ENCODE measurements at regions not wholly inside any gene's neighbourhood (a gene's known extent, or its start where the extent isn't known, plus 50 kb on each side); places are given as distances from the start of the nearest gene placed in this dataset.
A peak's percentile ranks its signal among the peaks of the same experiment; 100 is the strongest.

DNA sequence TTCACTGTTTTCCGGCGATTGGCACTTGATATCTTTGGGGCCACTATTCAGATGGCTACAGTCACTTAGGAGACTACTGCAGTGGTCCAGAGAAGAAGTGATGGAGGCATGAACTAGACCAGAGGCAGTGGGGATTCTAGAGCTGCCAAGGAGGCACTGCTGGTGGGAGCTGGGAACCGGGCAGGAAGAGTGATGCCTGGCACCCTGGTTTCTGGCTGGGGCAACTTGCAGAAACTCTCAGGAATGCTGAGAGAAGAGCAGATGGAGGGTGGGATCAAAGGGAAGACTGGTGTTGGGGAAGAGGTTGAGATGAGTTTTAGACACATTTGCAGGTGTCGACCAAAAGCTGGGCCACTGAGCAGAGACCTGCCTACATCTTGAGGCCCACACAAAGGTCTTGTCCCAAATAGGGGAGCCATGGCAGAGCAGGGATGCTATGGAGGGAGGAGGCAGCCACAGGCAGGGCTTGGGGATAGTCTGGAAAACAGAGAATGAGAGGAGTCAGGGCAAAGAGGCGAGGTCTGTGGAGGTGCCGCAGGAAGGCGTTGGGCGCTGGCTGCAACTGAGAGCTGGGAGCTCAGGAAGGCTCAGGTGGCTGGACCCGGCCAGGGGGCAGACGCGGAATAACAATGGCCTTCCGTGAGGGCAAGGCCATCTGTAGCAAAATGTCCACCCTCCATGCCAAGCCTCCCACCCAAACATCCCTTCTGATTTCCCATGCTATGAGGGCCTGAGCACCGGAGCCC lies 118.9 kb downstream of the TOMM20 start:
- no peak for DNase-seq

DNA sequence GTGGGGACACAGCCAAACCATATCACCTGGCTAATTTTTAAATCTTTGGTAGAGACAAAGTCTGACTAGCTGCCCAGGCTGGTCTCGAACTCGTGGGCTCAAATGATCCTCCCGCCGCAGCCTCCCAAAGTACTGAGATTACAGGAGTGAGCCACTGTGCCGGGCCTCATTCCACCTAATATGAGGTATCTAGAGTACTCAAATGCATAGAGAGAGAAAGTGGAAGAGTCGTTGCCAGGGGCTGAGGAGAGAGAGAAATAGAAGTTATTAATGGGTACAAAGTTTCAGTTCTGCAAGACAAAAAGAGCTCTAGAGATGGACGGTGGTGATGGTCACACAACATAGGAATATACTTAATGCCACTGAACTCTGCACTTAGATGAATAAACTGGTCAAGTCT lies 119.6 kb downstream of the TOMM20 start:
- DNase-seq, result no peak

DNA sequence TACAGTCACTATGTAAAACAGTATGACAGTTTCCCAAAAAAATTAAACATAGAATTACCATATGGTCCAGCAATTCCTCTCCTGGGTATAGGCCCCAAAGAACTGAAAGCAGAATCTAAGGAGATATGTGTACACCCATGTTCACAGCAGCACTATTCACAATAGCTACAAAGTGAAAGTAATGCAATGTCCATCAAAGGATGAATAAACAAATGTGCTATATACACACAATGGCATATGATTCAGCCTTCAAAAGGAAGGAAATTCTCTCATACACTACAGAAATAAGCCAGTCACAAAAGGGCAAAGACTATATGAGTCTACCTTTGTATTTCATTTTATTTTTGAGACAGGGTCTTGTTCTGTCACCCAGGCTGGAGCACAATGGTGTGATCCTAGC lies 120.4 kb downstream of the TOMM20 start:
- no peak for DNase-seq

DNA sequence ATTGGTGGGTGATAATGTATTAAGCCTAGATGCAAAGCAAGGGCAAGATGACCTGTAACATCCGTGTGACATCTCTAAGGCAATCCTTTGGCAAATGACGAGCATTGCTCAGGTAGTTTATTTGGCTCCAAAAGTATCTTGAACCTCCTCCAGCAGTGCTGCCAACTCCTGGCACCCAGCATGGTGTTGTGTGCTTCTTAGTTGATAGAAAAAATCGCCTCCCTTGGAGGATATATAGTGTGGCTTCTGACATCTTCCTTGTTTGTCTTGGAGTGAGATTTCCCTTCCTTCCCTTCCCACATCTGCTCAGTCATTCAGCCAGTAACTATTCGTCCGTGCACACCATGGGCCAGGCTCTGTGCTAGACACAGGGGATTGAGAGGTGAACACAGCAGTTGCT lies 121.8 kb downstream of the TOMM20 start:
- DNase-seq, result no peak

DNA sequence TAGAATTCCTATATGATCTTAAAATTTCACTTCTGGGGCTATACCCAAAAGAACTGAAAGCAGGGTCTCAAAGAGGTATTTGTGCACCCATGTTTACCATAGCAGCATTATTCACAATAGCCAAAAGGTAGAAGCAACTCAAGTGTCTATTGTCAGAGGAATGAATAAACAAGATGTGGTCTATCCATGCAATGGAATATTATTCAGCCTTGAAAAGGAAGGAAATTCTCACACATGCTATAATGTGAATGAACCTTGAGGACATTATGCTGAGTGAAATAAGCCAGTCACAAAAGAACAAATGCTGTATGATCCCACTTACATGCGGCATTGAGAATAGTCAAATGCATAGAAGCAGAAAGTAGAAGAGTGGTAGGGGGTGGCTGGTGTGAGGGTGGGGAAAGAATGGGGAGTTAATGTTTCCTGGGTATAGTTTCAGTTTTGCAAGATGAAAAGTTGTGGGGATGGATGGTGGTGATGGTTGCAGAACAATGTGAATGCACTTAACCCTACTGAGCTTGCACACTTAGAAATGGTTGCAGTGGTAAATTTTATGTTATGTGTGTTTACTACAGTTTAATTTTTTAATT lies 122.4 kb downstream of the TOMM20 start:
- no peak for DNase-seq

DNA sequence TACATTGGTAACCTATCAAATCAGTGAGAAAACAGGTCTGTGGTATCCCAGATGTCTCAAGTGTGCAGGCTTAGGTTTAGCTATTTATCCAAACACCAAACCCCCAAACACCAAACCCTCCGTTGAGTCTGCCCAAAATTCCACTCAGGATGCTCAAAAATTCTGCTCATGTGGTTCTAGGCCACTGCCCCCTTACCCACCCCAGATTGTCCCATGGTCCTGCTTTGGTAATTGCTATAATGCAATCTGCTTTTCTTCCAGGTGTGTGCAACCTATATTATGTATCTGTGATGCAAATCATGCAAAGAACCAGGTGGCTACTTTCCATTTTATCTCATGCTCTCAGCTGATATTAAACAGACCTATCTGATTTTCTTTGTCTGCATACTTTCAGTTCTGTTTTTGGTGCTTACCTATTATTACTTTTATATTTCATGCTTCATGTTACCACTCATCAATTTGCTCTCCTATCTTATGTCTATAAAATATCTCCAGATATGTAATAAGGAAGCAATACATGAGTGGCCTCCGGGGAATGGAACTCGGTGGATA lies 123.7 kb downstream of the TOMM20 start:
- no peak for DNase-seq

DNA sequence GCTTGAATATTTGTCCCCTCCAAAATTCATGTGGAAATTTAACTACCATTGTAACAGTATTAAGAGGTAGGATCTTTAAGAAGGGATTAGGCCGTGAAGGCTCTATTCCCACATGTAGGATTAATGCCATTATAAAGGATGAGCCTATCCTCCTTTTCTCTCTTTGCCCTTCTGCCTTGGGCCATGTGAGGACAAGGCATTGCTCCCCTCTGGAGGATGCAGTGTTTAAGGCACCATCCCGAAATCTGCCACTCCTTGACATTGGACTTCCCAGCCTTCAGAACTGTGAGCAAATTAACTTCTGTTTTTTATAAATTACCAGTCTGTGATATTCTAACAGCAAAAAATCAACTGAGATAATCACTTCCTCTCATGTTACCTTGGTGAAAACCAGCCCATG lies 124.4 kb downstream of the TOMM20 start:
- DNase-seq, result no peak

DNA sequence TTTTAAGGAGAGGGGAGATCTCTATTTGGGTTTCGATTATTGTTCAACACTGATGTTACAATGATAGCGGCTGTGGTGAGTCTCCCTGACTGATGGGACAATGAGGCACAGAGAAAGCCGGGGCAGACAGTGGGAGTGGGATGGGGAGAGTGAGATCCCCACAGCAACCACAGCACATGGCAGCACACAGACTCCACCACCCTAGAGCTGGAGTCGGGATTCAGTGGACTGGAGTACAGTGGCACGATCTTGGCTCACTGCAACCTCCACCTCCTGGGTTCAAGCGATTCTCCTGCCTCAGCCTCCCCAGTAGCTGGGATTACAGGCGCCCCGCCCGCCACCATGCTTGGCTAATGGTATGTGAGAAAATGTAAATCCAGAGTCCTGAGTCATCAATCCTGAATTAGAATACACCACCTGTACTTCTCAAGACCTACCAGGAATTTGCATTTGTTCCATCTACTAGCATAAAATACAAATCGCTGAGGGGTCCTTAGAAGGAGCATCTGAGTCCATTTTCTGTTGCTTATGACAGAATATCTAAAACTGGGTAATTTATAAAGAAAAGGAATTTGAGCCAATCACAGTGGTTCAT lies 125.8 kb downstream of the TOMM20 start:
- DNase-seq, result no peak

DNA sequence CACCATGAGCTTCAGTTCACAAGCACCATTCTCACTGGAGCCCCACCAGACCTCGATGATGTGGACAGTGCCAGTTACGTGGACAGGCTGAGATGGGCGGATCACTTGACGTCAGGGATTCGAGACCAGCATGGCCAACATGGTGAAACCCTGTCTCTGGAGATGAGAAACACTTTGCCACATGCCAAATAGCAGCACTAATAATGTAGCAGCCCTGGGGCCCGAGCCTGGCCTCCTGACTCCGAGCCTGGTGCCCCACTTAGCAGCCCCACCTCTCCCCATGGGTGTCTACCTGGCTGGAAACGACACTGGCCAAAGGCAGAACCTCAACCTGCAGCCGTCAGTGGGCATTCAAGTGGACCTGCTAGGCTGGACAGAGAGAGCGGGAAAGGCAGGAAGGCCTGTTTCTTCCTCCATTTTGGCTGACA lies 129.1 kb downstream of the TOMM20 start:
- DNase-seq, result no peak

DNA sequence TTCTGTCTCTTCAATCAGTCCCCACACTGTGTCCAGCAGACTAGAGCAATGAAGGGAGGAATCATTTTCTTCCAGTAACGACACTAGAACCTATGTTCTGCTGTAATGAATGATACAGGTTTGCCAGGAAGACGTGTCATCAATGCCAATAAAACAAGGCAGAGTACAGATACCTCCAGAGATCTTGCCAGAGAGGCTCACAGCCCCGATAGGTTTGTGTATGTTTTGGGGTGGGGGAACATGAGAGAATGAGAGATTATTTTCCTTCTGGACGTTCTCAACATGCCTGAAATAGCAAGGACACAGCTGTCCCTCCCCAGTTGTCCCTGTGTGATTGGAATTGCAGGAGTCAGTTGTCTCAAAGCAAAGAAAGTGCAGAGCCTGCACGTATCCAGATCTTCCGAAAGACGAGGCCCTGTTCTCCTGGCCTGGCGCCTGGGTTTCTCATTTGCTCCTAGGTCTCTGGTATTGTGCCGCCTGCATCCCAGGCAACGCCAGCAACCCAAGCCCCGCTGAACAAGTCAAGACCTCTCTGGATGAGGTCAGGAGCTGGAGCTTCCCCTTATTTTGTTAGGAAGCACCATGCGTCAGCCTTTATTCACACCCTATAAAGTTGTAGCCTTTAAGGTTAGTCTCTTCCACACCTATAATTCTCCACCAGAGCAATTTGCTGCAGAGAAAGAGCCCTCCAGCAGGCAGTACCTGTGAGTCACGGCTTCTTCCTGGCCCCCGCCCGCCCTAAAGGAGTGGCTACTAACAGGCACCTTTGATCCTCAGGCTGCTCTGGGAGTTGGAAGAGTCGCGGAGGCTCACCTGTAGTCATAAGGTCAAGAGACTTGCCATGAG lies 130.5 kb downstream of the TOMM20 start:
- no peak for DNase-seq

DNA sequence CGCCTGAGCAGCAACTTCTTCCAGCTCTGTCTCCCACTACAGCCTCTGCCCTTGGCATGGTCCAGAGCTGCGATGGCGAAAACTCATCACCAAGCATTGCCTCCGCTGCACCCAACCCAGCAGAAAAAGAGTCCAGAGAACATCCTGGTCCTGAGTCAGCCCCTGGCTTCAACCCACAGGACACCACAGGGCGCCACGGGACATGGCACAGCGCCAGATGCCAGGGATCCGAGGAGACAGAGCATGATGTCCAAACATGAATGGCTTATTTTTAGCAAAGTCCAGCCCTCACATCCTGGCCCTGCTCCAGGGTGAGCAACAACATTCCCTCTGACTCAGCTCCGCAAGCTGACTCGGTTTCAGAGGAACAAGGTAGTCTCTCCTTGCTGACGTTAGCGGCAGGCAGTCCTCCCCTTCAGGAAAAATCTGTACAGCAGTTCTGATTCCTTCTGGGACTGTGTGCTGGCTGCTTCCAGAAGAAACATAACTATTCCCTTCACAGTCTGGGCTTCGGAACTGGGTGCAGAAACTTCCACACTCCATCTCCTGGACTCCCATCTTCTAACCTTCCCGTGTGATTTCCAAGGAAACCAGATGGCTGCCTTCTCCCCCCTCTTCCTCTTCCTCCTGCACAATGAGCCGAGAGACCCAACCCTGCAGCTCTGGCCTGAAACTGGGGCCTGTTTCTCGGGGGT lies 131.3 kb downstream of the TOMM20 start:
- DNase-seq, result peak; percentile 92

DNA sequence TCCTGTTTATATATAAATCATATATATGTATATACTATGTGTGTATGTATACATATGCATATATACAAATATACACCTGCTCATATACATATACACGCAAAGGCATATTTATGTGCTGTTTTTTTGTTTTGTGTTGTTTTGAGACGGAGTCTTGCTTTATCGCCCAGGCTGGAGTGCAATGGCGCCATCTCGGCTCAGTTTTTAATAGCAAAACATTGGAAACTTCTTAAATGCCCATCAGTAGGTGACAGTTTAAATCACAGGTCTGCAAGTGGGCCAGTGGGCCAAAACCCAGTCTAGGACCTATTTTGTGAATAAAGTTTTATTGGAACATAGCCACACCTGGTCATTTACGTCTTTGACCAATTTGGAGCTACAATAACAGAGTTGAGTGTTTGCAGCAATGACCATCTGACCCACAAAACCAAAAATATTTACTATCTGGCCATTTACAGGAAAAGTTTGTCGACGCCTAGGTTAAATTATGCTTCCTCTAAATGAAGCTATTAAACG lies 132.3 kb downstream of the TOMM20 start:
- DNase-seq, result no peak

DNA sequence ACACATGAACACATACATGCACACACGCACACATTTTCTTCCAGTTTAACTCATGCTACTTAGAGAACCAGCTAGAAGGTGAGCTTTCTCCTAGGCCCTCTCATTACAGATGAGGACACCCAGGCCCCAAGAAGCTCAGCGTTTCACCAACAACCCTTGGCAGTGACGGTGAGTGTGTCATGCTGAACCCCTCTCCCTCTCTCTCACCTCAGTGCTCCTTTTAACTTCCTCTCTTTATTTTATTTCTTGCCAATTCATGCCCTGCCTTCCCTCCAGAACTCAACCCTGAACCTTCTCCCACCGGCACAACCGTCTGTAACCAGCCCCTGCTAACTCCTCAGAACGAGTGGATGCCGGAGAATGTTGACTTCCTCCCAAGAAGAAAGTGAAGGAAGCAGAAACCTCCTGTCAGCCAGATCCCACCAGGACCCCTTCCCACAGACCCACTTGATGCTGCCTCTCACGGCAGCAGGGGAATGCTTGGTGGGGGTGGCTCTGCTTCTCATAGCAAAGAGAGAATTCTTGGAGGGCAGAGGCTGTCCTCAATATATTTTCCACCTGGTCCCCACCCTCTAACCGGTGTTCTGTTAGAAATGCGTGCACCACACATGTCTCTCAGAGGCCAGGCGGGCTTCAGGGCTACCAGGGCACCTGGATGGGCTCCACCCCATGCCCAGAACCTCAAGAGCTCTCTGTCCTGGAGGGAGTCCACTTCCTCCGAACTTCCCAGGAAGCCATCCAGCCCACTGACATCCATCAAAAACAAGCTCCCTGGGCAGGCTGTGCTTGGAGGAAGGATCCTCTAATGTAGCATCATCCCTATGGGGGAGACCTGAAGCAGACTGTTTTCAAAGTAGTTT lies 134.0 kb downstream of the TOMM20 start:
- DNase-seq, result no peak

DNA sequence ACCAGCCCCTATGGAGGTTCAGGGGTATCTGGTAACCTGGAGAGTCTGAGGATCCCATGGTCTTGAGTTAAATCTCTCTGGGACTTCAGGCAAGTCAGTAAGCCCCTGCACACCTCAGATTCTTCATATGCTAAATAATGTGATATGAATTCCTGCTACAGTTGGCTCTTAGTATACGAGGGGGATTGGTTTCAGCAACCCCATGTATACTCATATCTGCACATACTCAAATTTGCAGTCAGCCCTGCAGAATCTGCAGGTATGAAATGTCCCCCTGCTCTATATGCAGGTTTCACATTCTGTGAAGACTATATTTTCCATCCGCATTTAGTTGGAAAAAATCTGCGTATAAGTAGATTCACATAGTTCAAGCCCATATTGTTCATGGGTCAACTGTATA lies 136.6 kb downstream of the TOMM20 start:
- DNase-seq, result no peak

DNA sequence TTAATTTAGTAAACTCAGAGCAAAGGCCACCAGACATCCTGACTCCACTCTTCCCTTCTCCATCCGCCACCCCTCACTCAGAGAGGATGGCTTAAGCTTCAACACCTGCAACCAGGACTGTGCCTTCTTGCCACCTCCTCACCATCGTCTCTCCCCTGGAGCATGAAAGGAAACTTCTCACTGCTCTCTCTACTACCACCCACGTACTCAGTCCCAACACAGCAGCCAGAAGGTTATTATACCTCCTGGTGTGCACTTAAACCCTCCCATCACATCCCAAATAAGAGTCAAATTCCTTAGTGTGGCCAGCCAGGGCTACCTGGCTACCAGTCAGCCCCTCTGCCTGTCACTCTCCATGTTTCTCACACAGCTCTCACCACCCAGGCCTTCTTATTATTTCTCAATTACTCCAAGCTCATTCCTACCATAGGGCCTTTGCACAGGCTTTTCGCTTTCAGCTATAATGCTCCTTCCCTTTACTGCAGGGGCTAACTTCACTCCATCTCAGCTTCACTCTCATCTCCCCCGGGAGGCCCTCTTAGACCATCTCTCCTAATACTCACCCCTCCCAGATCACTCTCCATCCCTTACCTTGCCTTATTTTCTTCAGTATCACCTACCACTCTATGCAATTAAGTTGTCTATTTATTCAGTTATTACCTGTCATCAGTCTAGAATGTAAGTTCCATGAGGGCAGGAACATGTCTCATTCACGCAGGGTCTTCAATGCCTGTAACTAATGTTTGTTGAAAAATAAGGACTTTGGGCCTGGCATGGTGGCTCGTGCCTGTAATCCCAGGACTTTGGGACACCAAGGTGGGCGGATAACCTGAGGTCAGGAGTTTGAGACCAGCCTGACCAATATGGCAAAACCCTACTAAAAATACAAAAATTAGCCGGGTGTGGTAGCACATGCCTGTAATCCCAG lies 137.5 kb downstream of the TOMM20 start:
- no peak for DNase-seq

DNA sequence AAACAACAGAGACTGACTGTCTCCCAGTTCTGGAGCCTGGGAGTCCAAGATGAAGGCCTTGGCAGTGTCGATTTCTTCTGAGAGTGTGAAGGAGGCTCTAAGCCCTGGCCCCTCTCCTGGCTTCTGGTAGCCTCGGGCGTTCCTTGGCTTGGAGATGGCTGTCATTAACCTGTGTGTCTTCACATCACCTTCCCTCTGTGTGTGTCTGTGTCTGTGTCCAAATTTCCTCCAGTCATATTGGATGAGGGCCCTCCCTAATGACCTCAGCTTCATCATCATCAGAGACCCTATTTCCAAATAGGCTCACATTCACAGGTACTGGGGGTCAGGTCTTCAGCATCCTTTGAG lies 138.3 kb downstream of the TOMM20 start:
- no peak for DNase-seq

DNA sequence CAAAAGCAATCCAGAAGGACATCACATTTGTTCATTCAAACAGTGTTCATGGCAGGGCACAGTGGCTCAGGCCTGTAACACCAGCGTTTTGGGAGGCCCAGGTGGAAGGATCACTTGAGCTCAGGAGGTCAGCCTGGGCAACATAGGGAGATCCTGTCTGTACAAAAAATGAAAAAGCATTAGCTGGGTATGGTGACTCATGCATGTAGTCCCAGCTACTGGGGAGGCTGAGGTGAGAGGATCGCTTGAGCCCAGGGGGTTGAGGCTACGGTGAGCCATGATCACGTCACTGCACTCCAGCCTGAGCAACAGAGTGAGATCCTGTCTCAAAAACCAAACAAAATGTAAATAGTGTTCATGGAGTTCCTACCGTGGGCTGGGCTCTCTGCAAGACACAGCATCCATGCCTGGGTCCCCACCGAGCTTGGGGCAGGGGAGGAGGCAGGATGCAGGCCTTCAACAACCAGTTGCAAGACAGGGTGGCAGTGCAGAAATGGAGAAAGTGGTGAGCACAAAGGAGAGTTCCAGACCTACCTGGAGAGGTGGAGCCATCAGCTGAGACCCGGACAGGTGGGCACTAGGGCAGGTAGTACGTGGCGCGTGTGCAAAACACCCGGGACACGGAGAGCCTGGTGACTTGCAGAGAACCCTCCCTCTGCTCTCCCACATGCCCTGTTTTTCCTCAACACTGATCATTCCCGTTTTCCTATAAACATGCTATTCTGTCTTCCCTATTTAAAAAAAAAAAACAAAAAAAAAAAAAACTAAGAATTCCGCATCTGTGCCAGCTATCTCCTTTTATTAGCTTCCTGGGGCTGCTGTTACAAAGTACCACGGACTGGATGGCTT lies 138.9 kb downstream of the TOMM20 start:
- no peak for DNase-seq

DNA sequence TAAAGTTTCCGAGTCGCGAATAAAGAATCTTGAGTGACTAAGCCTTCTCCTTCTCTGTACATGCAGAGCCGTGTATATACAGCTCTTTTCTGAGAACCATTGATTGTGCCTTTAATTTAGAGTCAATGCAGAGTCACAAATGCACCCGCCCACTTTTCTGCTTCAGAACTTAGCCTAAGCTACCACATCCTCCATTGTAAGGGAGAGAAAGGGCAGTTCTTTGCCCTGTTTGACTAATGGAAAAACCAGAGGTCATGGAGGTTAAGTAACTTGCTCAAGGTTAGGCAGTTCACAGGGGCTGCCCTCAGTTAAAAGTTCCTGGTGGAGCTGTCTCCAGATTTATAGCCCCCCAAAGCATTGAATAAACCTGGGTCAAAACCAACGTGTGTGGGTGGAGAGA lies 139.6 kb downstream of the TOMM20 start:
- DNase-seq, result no peak

DNA sequence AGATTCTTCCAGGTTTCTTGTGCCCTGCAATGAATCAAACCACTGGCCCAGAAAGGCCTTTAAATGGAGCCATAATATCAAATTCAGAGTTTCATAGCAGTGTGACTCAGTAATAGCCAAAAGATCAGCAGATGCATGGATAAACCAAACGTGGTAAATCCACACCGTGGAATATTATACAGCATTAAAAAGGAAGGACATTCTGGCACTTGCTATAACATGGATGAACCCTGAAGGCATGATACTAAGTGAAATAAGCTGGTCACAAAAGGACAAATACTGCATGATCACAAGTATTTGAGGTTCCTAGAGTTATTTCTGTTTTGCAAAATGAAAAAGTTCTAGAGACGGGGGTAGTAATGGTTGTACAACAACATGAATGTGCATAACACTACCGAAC lies 140.1 kb downstream of the TOMM20 start:
- no peak for DNase-seq

DNA sequence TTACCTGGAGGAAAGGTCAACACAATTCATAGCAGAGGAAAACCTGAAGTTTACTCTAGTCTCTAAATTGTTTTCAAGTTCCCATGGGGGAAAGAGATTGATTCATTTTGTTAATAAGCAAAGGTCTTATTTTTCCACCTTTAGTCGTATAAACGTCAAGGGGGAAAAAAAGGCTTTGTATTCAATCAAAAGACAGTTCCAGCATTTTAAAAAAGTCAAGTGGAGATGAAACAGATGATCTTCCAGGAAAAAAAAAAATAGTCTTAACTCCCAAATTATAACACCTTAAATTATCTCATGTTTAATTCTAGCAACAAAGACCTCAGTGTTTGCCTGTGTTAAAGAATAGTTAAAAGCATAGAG lies 140.5 kb downstream of the TOMM20 start:
- DNase-seq, result no peak

All from SHP77 treated with DMSO at 0.1 percent for 48 hours (cell line).